ENCODE measurements at regions not wholly inside any gene's neighbourhood (a gene's known extent, or its start where the extent isn't known, plus 50 kb on each side); places are given as distances from the start of the nearest gene placed in this dataset.

DNA sequence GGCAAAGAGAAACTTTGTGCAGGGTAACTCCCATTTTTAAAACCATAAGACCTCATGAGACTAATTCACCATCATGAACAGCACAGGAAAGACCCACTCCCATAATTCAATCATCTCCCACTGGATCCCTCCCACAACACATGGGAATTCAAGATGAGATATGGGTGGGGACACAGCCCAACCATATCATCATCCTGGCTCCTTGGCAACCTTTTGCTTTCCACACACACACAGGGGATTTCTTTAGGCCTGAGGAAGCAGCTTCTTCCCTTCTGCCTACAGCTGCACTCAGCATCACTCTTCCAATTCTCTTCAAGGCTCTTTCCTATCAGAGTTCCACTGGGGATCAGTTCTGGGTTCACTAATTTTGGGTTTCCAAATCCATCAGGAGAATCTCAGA, 199.0 kb upstream of the CTBP2 start:
- TF ChIP-seq EZH2phosphoT487 (IDR thresholded peaks at IDR 0.05; ENCODE audit: borderline replicate concordance), result no peak
- TF ChIP-seq, protein P1, sequence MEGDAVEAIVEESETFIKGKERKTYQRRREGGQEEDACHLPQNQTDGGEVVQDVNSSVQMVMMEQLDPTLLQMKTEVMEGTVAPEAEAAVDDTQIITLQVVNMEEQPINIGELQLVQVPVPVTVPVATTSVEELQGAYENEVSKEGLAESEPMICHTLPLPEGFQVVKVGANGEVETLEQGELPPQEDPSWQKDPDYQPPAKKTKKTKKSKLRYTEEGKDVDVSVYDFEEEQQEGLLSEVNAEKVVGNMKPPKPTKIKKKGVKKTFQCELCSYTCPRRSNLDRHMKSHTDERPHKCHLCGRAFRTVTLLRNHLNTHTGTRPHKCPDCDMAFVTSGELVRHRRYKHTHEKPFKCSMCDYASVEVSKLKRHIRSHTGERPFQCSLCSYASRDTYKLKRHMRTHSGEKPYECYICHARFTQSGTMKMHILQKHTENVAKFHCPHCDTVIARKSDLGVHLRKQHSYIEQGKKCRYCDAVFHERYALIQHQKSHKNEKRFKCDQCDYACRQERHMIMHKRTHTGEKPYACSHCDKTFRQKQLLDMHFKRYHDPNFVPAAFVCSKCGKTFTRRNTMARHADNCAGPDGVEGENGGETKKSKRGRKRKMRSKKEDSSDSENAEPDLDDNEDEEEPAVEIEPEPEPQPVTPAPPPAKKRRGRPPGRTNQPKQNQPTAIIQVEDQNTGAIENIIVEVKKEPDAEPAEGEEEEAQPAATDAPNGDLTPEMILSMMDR (conservative IDR thresholded peaks at IDR 0.05; ENCODE audit: low read length), result no peak
- Histone ChIP-seq H3K36me3 (ENCODE audit: insufficient read depth, low read length) (no peaks in the 10 kb centered on the region), H3K4me3 (ENCODE audit: low read length, poor library complexity, severe bottlenecking) (no peak overlapping the region), H4K20me1 (ENCODE audit: insufficient read depth, low read length, poor library complexity, severe bottlenecking) (no peaks in the 10 kb centered on the region), H3K9me3 (ENCODE audit: insufficient read depth, low read depth, low read length) (peaks cover 3% of the 10 kb centered on the region; the same call in 1 of the 2 replicates), H3K9me2 (replicated peaks; ENCODE audit: low read depth, low read length) (no peaks in the 10 kb centered on the region), H2AFZ (ENCODE audit: low read length) (no peak overlapping the region), H3K27me3 (ENCODE audit: insufficient read depth, low read length, poor library complexity, severe bottlenecking) (no peaks in the 10 kb centered on the region), H3K9ac (ENCODE audit: low read depth, low read length, poor library complexity, severe bottlenecking) (no peak overlapping the region), H3K79me2 (ENCODE audit: insufficient read depth, low read length) (no peaks in the 10 kb centered on the region), H3K4me2 (ENCODE audit: low read depth, low read length, poor library complexity, severe bottlenecking) (no peak overlapping the region), H3F3A (ENCODE audit: low read depth) (no peaks in the 10 kb centered on the region), H3K4me1 (ENCODE audit: insufficient read depth, low read length, poor library complexity, severe bottlenecking) (no peaks in the 10 kb centered on the region)

DNA sequence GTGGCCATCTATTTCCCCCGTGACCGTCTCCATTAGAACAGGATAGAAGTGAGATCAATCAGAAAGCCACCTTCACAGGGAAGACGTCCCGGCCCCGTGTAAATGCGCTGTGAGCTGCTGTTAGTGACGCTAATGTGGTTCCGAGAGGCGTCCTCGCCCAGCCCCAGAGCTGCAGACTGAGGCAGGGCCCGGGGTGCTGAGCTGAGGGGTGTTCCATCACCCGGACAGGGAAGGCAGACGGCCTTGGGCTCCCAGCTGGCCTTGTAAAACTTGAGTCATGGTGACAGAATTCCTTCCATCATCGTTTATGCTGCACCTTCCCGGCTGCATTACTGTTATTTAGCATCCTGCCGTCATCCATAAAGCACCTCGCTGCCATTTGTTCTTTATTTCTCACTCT, 195.3 kb upstream of the CTBP2 start:
- no peaks in the 10 kb centered on the region for H3K79me2 ChIP-seq (ENCODE audit: insufficient read depth, low read length)
- H4K20me1 ChIP-seq (ENCODE audit: insufficient read depth, low read length, poor library complexity, severe bottlenecking), result no peaks in the 10 kb centered on the region
- no peak overlapping the region for H3K4me3 ChIP-seq (ENCODE audit: low read length, poor library complexity, severe bottlenecking)
- no peaks in the 10 kb centered on the region; the same call in 1 of the 2 replicates for H3K9me3 ChIP-seq (ENCODE audit: insufficient read depth, low read depth, low read length)
- H3K27me3 ChIP-seq (ENCODE audit: insufficient read depth, low read length, poor library complexity, severe bottlenecking), result no peaks in the 10 kb centered on the region
- no peak overlapping the region for H3K9ac ChIP-seq (ENCODE audit: low read depth, low read length, poor library complexity, severe bottlenecking)
- H3K4me2 ChIP-seq (ENCODE audit: low read depth, low read length, poor library complexity, severe bottlenecking), result no peak overlapping the region
- no peak overlapping the region for H2AFZ ChIP-seq (ENCODE audit: low read length)
- no peaks in the 10 kb centered on the region for H3K4me1 ChIP-seq (ENCODE audit: insufficient read depth, low read length, poor library complexity, severe bottlenecking)
- no peaks in the 10 kb centered on the region for H3K36me3 ChIP-seq (ENCODE audit: insufficient read depth, low read length)
- TF ChIP-seq EZH2phosphoT487 (IDR thresholded peaks at IDR 0.05; ENCODE audit: borderline replicate concordance), result no peak
- TF ChIP-seq, protein P1 (conservative IDR thresholded peaks at IDR 0.05; ENCODE audit: low read length), result no peak
- no peaks in the 10 kb centered on the region for H3F3A ChIP-seq (ENCODE audit: low read depth)
- no peaks in the 10 kb centered on the region for H3K9me2 ChIP-seq (replicated peaks; ENCODE audit: low read depth, low read length)

GRCh38 chr10:125350519-125350918, 190.2 kb upstream of the CTBP2 start:
- Histone ChIP-seq H3K27me3 (ENCODE audit: insufficient read depth, low read length, poor library complexity, severe bottlenecking) (no peaks in the 10 kb centered on the region), H3K36me3 (ENCODE audit: insufficient read depth, low read length) (no peaks in the 10 kb centered on the region), H2AFZ (ENCODE audit: low read length) (no peak overlapping the region), H4K20me1 (ENCODE audit: insufficient read depth, low read length, poor library complexity, severe bottlenecking) (no peaks in the 10 kb centered on the region), H3K4me3 (ENCODE audit: low read length, poor library complexity, severe bottlenecking) (no peak overlapping the region), H3K9me3 (ENCODE audit: insufficient read depth, low read depth, low read length) (no peaks in the 10 kb centered on the region), H3K9me2 (replicated peaks; ENCODE audit: low read depth, low read length) (no peaks in the 10 kb centered on the region), H3K4me1 (ENCODE audit: insufficient read depth, low read length, poor library complexity, severe bottlenecking) (no peaks in the 10 kb centered on the region), H3K79me2 (ENCODE audit: insufficient read depth, low read length) (no peaks in the 10 kb centered on the region), H3K4me2 (ENCODE audit: low read depth, low read length, poor library complexity, severe bottlenecking) (no peak overlapping the region), H3K9ac (ENCODE audit: low read depth, low read length, poor library complexity, severe bottlenecking) (no peak overlapping the region), H3F3A (ENCODE audit: low read depth) (no peaks in the 10 kb centered on the region)
- TF ChIP-seq EZH2phosphoT487 (IDR thresholded peaks at IDR 0.05; ENCODE audit: borderline replicate concordance), result no peak

GRCh38 chr10:125348536-125348935, 188.2 kb upstream of the CTBP2 start:
- Histone ChIP-seq H3K4me3 (ENCODE audit: low read length, poor library complexity, severe bottlenecking) (no peak overlapping the region), H3K4me1 (ENCODE audit: insufficient read depth, low read length, poor library complexity, severe bottlenecking) (no peaks in the 10 kb centered on the region), H3K9ac (ENCODE audit: low read depth, low read length, poor library complexity, severe bottlenecking) (no peak overlapping the region), H3K27me3 (ENCODE audit: insufficient read depth, low read length, poor library complexity, severe bottlenecking) (no peaks in the 10 kb centered on the region), H3K4me2 (ENCODE audit: low read depth, low read length, poor library complexity, severe bottlenecking) (no peak overlapping the region), H3K9me3 (ENCODE audit: insufficient read depth, low read depth, low read length) (no peaks in the 10 kb centered on the region), H2AFZ (ENCODE audit: low read length) (no peak overlapping the region), H3K36me3 (ENCODE audit: insufficient read depth, low read length) (no peaks in the 10 kb centered on the region), H3F3A (ENCODE audit: low read depth) (no peaks in the 10 kb centered on the region), H4K20me1 (ENCODE audit: insufficient read depth, low read length, poor library complexity, severe bottlenecking) (no peaks in the 10 kb centered on the region), H3K79me2 (ENCODE audit: insufficient read depth, low read length) (no peaks in the 10 kb centered on the region), H3K9me2 (replicated peaks; ENCODE audit: low read depth, low read length) (no peaks in the 10 kb centered on the region)
- no peak for TF ChIP-seq EZH2phosphoT487 (IDR thresholded peaks at IDR 0.05; ENCODE audit: borderline replicate concordance)
- TF ChIP-seq, protein P1 (conservative IDR thresholded peaks at IDR 0.05; ENCODE audit: low read length), result no peak
